Liver (tissue), 7 donors: ENCODE measurements at regions not wholly inside any gene's neighbourhood (a gene's known extent, or its start where the extent isn't known, plus 50 kb on each side); places are given as distances from the start of the nearest gene placed in this dataset.

Experiments
- DNase-seq: peaks from one replicate; pipeline ENCODE4 v3.0.0-alpha.2; 2017; ENCODE audit warnings: low spot score
- H3K27ac ChIP-seq, 2 donors: one replicate each; pipeline ENCODE4 v1.7.0; 2013; ENCODE audit warnings: inconsistent platforms in 2 of 2, low read length in 2 of 2, control low read depth in 1 of 2, low read depth in 1 of 2, mild to moderate bottlenecking in 1 of 2
- H3K27me3 ChIP-seq, 4 donors: one replicate each; pipeline versions ENCODE4 v1.6.1 to v1.7.0; 2013; ENCODE audit warnings: low read length in 3 of 4, inconsistent platforms in 1 of 4, mild to moderate bottlenecking in 1 of 4, moderate library complexity in 1 of 4; ENCODE audit not compliant: control insufficient read depth in 4 of 4, insufficient read depth in 4 of 4
- H3K36me3 ChIP-seq, 4 donors: one replicate each; pipeline versions ENCODE4 v1.6.1 to v1.7.0; 2013; ENCODE audit warnings: low read length in 3 of 4, mild to moderate bottlenecking in 3 of 4, low read depth in 1 of 4, moderate library complexity in 1 of 4; ENCODE audit not compliant: control insufficient read depth in 4 of 4, insufficient read depth in 3 of 4
- H3K4me1 ChIP-seq, 4 donors: one replicate each; pipeline versions ENCODE4 v1.6.1 to v1.7.0; 2013; ENCODE audit warnings: low read length in 3 of 4, mild to moderate bottlenecking in 3 of 4, moderate library complexity in 1 of 4; ENCODE audit not compliant: control insufficient read depth in 4 of 4, insufficient read depth in 4 of 4
- H3K4me3 ChIP-seq, 3 donors: one replicate each; pipeline versions ENCODE4 v1.6.1 to v1.7.0; 2013; ENCODE audit warnings: low read length in 3 of 3, control low read depth in 1 of 3, low read depth in 1 of 3, mild to moderate bottlenecking in 1 of 3
- H3K9ac ChIP-seq, 2 donors: one replicate each; pipeline ENCODE4 v1.7.0; 2013; ENCODE audit warnings: low read length in 2 of 2, mild to moderate bottlenecking in 2 of 2, moderate library complexity in 2 of 2, control low read depth in 1 of 2, low read depth in 1 of 2
- H3K9me3 ChIP-seq, 4 donors: one replicate each; pipeline versions ENCODE4 v1.6.1 to v1.7.0; 2013; ENCODE audit warnings: low read length in 3 of 4; ENCODE audit not compliant: control insufficient read depth in 4 of 4
- EGR1 ChIP-seq, 2 donors: IDR thresholded peaks; 2 replicates each; pipeline ENCODE4 v1.6.1; 2016 to 2018; ENCODE audit warnings: antibody characterized with exemption in 2 of 2, low read depth in 2 of 2
- FOXA1 ChIP-seq: IDR thresholded peaks from 2 replicates; pipeline ENCODE4 v1.6.1; 2016; ENCODE audit warnings: antibody characterized with exemption
- GABPA ChIP-seq, 2 donors: IDR thresholded peaks in 1 of 2; conservative IDR thresholded peaks in 1 of 2; 2 replicates each; pipeline ENCODE4 v1.6.1; 2016; ENCODE audit warnings: antibody characterized with exemption in 2 of 2, mild to moderate bottlenecking in 1 of 2, moderate library complexity in 1 of 2
- HNF4A ChIP-seq, 2 donors: conservative IDR thresholded peaks; 2 replicates each; pipeline ENCODE4 v1.6.1; 2016; ENCODE audit warnings: antibody characterized with exemption in 2 of 2, mild to moderate bottlenecking in 2 of 2
- JUND ChIP-seq, 2 donors: IDR thresholded peaks; 2 replicates each; pipeline ENCODE4 v1.6.1; 2016; ENCODE audit warnings: antibody characterized with exemption in 2 of 2
- NR2F2 ChIP-seq: IDR thresholded peaks from 2 replicates; pipeline ENCODE4 v1.6.1; 2016; ENCODE audit warnings: antibody characterized with exemption
- REST ChIP-seq: IDR thresholded peaks from 2 replicates; pipeline ENCODE4 v1.6.1; 2016; ENCODE audit warnings: antibody characterized with exemption, mild to moderate bottlenecking
- RXRA ChIP-seq, 2 donors: IDR thresholded peaks; 2 replicates each; pipeline ENCODE4 v1.6.1; 2017 to 2018; ENCODE audit warnings: antibody characterized with exemption in 2 of 2, mild to moderate bottlenecking in 1 of 2
- TAF1 ChIP-seq: conservative IDR thresholded peaks from 2 replicates; pipeline ENCODE4 v1.6.1; 2016; ENCODE audit warnings: antibody characterized with exemption, mild to moderate bottlenecking
- YY1 ChIP-seq: IDR thresholded peaks from 2 replicates; pipeline ENCODE4 v1.6.1; 2016; ENCODE audit warnings: antibody characterized with exemption, mild to moderate bottlenecking
- ZBTB33 ChIP-seq: IDR thresholded peaks from 2 replicates; pipeline ENCODE4 v1.6.1; 2016; ENCODE audit warnings: antibody characterized with exemption
- WGBS: extraction: QIAGEN DNeasy Blood & Tissue Kit; methylation state at CpG from one replicate; pipeline ENCODE4 v1.1.7; 2013; 5-methylcytosine and 5-hydroxymethylcytosine counted together
- TF ChIP-seq, protein P1 (sequence below): IDR thresholded peaks from 2 replicates; pipeline ENCODE4 v1.6.1; 2016; ENCODE audit warnings: antibody characterized with exemption
- donor health status: healthy.
- donor health status: healthy.
- donor health status: healthy.
- donor health status: healthy.

GRCh38 chr12:126083926-126084325 is 1018.7 kb downstream of the AACS start:
- WGBS = 79% methylated on average over 8 of the region's 8 CpGs

GRCh38 chr12:126084480-126084879 is 1019.2 kb downstream of the AACS start:
- TF ChIP-seq, protein P1, sequence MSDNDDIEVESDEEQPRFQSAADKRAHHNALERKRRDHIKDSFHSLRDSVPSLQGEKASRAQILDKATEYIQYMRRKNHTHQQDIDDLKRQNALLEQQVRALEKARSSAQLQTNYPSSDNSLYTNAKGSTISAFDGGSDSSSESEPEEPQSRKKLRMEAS = no peak
- TF ChIP-seq EGR1 (IDR thresholded peaks at IDR 0.05; ENCODE audit: low read depth in 2 of 2) (no peak), TAF1 (no peak), RXRA (IDR thresholded peaks at IDR 0.05) (no peak), HNF4A (conservative IDR thresholded peaks at IDR 0.05) (no peak)
- Histone ChIP-seq H3K4me3 (no peak overlapping the region), H3K27ac (no peak overlapping the region), H3K9me3 (no peaks in the 10 kb centered on the region), H3K4me1 (no peaks in the 10 kb centered on the region), H3K9ac (no peak overlapping the region), H3K36me3 (no peaks in the 10 kb centered on the region), H3K27me3 (no peaks in the 10 kb centered on the region)
- DNase-seq = no peak

More at GRCh38 chr12:126083926-126084325, 1018.7 kb downstream of the AACS start:
- Histone ChIP-seq H3K4me1 (no peaks in the 10 kb centered on the region), H3K27ac (no peak overlapping the region), H3K36me3 (no peaks in the 10 kb centered on the region), H3K4me3 (no peak overlapping the region), H3K9me3 (no peaks in the 10 kb centered on the region), H3K9ac (no peak overlapping the region), H3K27me3 (no peaks in the 10 kb centered on the region)
- no peak for TF ChIP-seq NR2F2
- DNase-seq = no peak

GRCh38 chr12:126086242-126086641 is 1021.0 kb downstream of the AACS start:
- TF ChIP-seq GABPA (IDR thresholded peaks at IDR 0.05 in 1 of 2, conservative IDR thresholded peaks at IDR 0.05 in 1 of 2) = no peak
- no peak for TF ChIP-seq JUND (IDR thresholded peaks at IDR 0.05)
- no peak for TF ChIP-seq YY1
- TF ChIP-seq TAF1 = no peak
- TF ChIP-seq REST = no peak
- no peak for TF ChIP-seq ZBTB33
- no peak for TF ChIP-seq FOXA1
- Histone ChIP-seq H3K9me3 (no peaks in the 10 kb centered on the region), H3K9ac (no peak overlapping the region), H3K4me1 (no peaks in the 10 kb centered on the region), H3K4me3 (no peak overlapping the region), H3K27me3 (no peaks in the 10 kb centered on the region), H3K27ac (no peak overlapping the region), H3K36me3 (no peaks in the 10 kb centered on the region)
- no peak for DNase-seq
- WGBS = 42% methylated on average over 3 of the region's 3 CpGs
